SHP77 treated with DMSO at 0.1 percent for 48 hours (cell line): ENCODE measurements at regions not wholly inside any gene's neighbourhood (a gene's known extent, or its start where the extent isn't known, plus 50 kb on each side); places are given as distances from the start of the nearest gene placed in this dataset.

Source experiments
- DNase-seq: peaks from one replicate; lab custom pipeline; 2025; lab: John Stamatoyannopoulos, UW

DNA sequence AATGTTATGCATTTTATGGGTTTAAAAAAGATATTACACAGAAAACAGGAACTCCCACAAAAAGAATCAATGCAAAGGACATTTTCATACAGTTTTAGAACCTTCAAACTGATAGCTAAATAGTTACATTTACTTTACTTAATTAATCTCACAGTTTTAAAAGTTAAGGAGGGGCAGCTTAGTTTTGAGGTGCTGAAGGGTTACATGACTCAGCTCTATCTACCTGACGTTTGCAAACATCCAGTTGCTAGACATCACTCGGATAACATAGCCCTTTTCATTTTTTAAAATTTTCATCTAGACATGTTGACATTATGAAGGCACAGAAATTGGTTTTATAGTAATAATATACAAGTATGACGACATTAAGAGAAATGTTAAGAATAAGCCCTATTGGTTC, 53.7 kb upstream of the HSD17B12 start:
- DNase-seq, result no peak
